Upper lobe of left lung (tissue), 4 donors: ENCODE measurements at regions not wholly inside any gene's neighbourhood (a gene's known extent, or its start where the extent isn't known, plus 50 kb on each side); places are given as distances from the start of the nearest gene placed in this dataset.

Source experiments
- CTCF ChIP-seq, 6 experiments: fragments of 450-650 bp in 4 of 6; fragments of 200-600 bp in 2 of 6; sonication (generic) in 2 of 6; IDR thresholded peaks; one replicate each; pipeline ENCODE4 v1.5.1; 2016 to 2019; ENCODE audit warnings: antibody characterized with exemption in 6 of 6
- EP300 ChIP-seq, 4 donors: sonication (generic); formaldehyde crosslinking; IDR thresholded peaks; one replicate each; pipeline ENCODE4 v1.5.1; 2017; ENCODE audit warnings: antibody characterized with exemption in 4 of 4, control low read depth in 2 of 4
- POLR2A ChIP-seq, 4 donors: fragments of 450-650 bp; IDR thresholded peaks; one replicate each; pipeline ENCODE4 v1.5.1; 2016 to 2017; ENCODE audit warnings: antibody characterized with exemption in 4 of 4, mild to moderate bottlenecking in 2 of 4
- POLR2AphosphoS5 ChIP-seq, 2 donors: sonication (generic); formaldehyde crosslinking; IDR thresholded peaks; one replicate each; pipeline ENCODE4 v1.5.1; 2017; ENCODE audit warnings: antibody characterized with exemption in 2 of 2

- TF ChIP-seq CTCF (IDR thresholded peaks at IDR 0.05) (no peak), POLR2A (IDR thresholded peaks at IDR 0.05) (no peak), EP300 (IDR thresholded peaks at IDR 0.05) (no peak), POLR2AphosphoS5 (IDR thresholded peaks at IDR 0.05) (no peak)
Measured at GRCh38 chr12:58202933-58203718, 261.8 kb downstream of the ATP23 start.
